K562 (cell line): ENCODE measurements at regions not wholly inside any gene's neighbourhood (a gene's known extent, or its start where the extent isn't known, plus 50 kb on each side); places are given as distances from the start of the nearest gene placed in this dataset.

Experiments
- ATAC-seq: fragments of 200-7000 bp; cut with Tn5 transposase; 3 replicates; pipeline ENCODE4 v1.9.1; 2020; ENCODE audit warnings: moderate library complexity
- BruUV-seq: library from RNA; stranded (reverse); fragments of 400-500 nt; replicated peaks from 2 replicates; lab custom pipeline; 2021; lab: Mats Ljungman, UMichigan
- CTCF ChIA-PET: fragments of 300-600 bp; formaldehyde crosslinking; extraction: SDS; loops from one replicate; lab custom pipeline; 2021; ENCODE audit warnings: low intra/inter-chr PET ratio; lab: Yijun Ruan, JAX
- POLR2A ChIA-PET: fragments of 300-600, 350-650 bp; sonication (Branson Sonifier 250); formaldehyde crosslinking; extraction: SDS; loops from one replicate; lab custom pipeline; 2021; ENCODE audit warnings: antibody characterized with exemption, inconsistent platforms; lab: Yijun Ruan, JAX
- DNase-seq, 4 experiments: peaks; one replicate each; pipeline versions ENCODE4 v3.0.0 to v3.0.0-alpha.2; 2011 to 2018; ENCODE audit warnings: low spot score in 3 of 4, mixed read lengths in 3 of 4; ENCODE audit errors: extremely low read depth in 1 of 4
- FAIRE-seq: peaks from 2 replicates; lab custom pipeline; 2011; peaks lifted over from hg19 to GRCh38; lab: Jason Lieb, UNC
- H2AFZ ChIP-seq: 2 replicates; pipeline ENCODE4 v1.6.0; 2011; ENCODE audit warnings: low read depth, low read length, control low read depth, inconsistent platforms
- H3K27ac ChIP-seq: fragments of 200-600 bp; 3 replicates; pipeline ENCODE4 v1.8.0; 2011; ENCODE audit warnings: low read depth, mild to moderate bottlenecking, control low read depth, inconsistent platforms, low read length, moderate library complexity, mixed read lengths; ENCODE audit errors: extremely low read depth
- H3K27me3 ChIP-seq, 2 experiments: fragments of 300-600 bp in 1 of 2; 2 replicates in 1 of 2; 3 replicates in 1 of 2; pipeline versions ENCODE4 v1.6.0 to v1.8.0; 2011; ENCODE audit warnings: inconsistent platforms in 2 of 2, low read length in 2 of 2, mild to moderate bottlenecking in 1 of 2, mixed read lengths in 1 of 2, moderate library complexity in 1 of 2; ENCODE audit not compliant: control insufficient read depth in 2 of 2, insufficient read depth in 2 of 2
- H3K36me3 ChIP-seq: fragments of 300-600 bp; 3 replicates; pipeline ENCODE4 v1.8.0; 2011; ENCODE audit warnings: mild to moderate bottlenecking, low read length, inconsistent platforms; ENCODE audit not compliant: control insufficient read depth, insufficient read depth
- H3K4me1 ChIP-seq, 2 experiments: fragments of 200-600 bp in 1 of 2; replicated peaks in 1 of 2; 2 replicates in 1 of 2; 3 replicates in 1 of 2; pipeline versions ENCODE4 v1.5.1 to v1.8.0; 2011; ENCODE audit warnings: inconsistent platforms in 2 of 2, low read length in 2 of 2, mild to moderate bottlenecking in 1 of 2, mixed read lengths in 1 of 2, moderate library complexity in 1 of 2; ENCODE audit not compliant: control insufficient read depth in 2 of 2, insufficient read depth in 2 of 2
- H3K4me2 ChIP-seq: 2 replicates; pipeline ENCODE4 v1.6.1; 2011; ENCODE audit warnings: low read length, control low read depth, inconsistent platforms, mixed read lengths; ENCODE audit not compliant: insufficient read depth
- H3K4me3 ChIP-seq: fragments of 200-600 bp; sonication (generic), shearing (Covaris generic); 2 replicates; pipeline ENCODE4 v1.5.1; 2016; ENCODE audit warnings: control low read depth, inconsistent platforms
- H3K79me2 ChIP-seq: fragments of 200-600 bp; 3 replicates; pipeline ENCODE4 v1.8.0; 2011; ENCODE audit warnings: low read length, inconsistent platforms; ENCODE audit not compliant: control insufficient read depth, insufficient read depth
- H3K9ac ChIP-seq, 2 experiments: 2 replicates each; pipeline versions ENCODE4 v1.6.0 to v1.6.1; 2011; ENCODE audit warnings: low read depth in 2 of 2, low read length in 2 of 2, control low read depth in 1 of 2, inconsistent platforms in 1 of 2, mild to moderate bottlenecking in 1 of 2, mixed read lengths in 1 of 2; ENCODE audit not compliant: insufficient read depth in 1 of 2
- H3K9me1 ChIP-seq: one replicate; pipeline ENCODE4 v1.6.0; 2011; ENCODE audit warnings: inconsistent platforms, mild to moderate bottlenecking, low read length, moderate library complexity; ENCODE audit not compliant: control insufficient read depth, insufficient read depth
- H3K9me3 ChIP-seq: replicated peaks from 2 replicates; pipeline ENCODE4 v1.5.1; 2011; ENCODE audit warnings: low read depth, low read length, inconsistent platforms; ENCODE audit not compliant: control insufficient read depth, insufficient read depth
- H4K20me1 ChIP-seq: replicated peaks from 2 replicates; pipeline ENCODE4 v1.6.1; 2011; ENCODE audit warnings: low read length, inconsistent platforms, mixed read lengths; ENCODE audit not compliant: control insufficient read depth, insufficient read depth
- FOXP1 ChIP-seq: sonication (generic); formaldehyde crosslinking; IDR thresholded peaks from 2 replicates; pipeline ENCODE4 v1.8.0; 2022; ENCODE audit warnings: mild to moderate bottlenecking, missing genetic modification reagents
- HNRNPUL1 ChIP-seq: fragments of 200-400 bp; formaldehyde crosslinking; IDR thresholded peaks from 2 replicates; pipeline ENCODE4 v1.6.1; 2017; ENCODE audit warnings: low read length
- NFE2L1 ChIP-seq: fragments of 450-650 bp; IDR thresholded peaks from 2 replicates; pipeline ENCODE4 v1.6.1; 2016; ENCODE audit warnings: missing genetic modification characterization, low read depth, mild to moderate bottlenecking, missing compliant biosample characterization, moderate library complexity, borderline replicate concordance
- PYGO2 ChIP-seq: fragments of 450-650 bp; IDR thresholded peaks from 2 replicates; pipeline ENCODE4 v1.6.1; 2016; ENCODE audit warnings: mild to moderate bottlenecking, missing genetic modification characterization, moderate library complexity, missing compliant biosample characterization
- SMARCE1 ChIP-seq: fragments of 450-650 bp; IDR thresholded peaks from 2 replicates; pipeline ENCODE4 v1.7.1; 2016; ENCODE audit warnings: mild to moderate bottlenecking
- WGBS: fragments of 100-300 bp; shearing (Covaris generic); methylation state at CpG from one replicate; pipeline ENCODE4 v1.1.6; 2016; ENCODE audit warnings: low coverage, mixed read lengths; ENCODE audit not compliant: insufficient coverage; ENCODE audit errors: missing lambda C conversion rate; 5-methylcytosine and 5-hydroxymethylcytosine counted together
- in situ Hi-C: fragments of 300-500 bp; cut with MboI; formaldehyde crosslinking; loops from 4 replicates; pipeline ENCODE4 v1.15.0; 2018; ENCODE audit warnings: inconsistent platforms, mixed read lengths
- intact Hi-C: fragments of 100-400 bp; cut with micrococcal nuclease; formaldehyde crosslinking; loops from 2 replicates; pipeline ENCODE4 v1.14.2; 2022
- TF ChIP-seq, protein P1 (sequence below): sonication (generic); formaldehyde crosslinking; IDR thresholded peaks from 2 replicates; pipeline ENCODE4 v1.4.0; 2020; ENCODE audit warnings: mild to moderate bottlenecking, missing genetic modification reagents
- TF ChIP-seq, protein P2 (sequence below): sonication (generic); formaldehyde crosslinking; IDR thresholded peaks from 2 replicates; pipeline ENCODE4 v1.8.1; 2023; ENCODE audit warnings: mild to moderate bottlenecking, missing genetic modification reagents

DNA sequence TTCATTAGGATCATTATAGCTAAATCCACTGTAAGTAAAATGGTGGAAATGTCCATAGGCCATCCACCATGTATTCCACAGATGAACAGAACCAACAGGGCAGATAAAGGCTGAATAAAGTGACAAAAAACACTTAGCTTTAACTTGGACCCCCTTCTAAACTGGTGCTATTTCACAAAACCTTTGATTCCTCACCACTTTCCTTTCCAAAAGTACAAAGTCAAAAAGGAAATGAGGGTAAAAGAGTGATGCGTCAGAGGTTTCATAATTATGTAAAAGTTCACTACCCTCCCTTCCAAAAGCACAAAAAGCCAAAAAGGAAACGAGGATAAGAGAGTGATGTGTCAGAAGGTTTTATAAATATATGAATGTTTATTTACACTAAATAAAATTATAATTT, 172.2 kb downstream of the TBX15 start:
- no TSS peak for BruUV-seq
- ChIA-PET POLR2A (no interaction called here), CTCF (no interaction called here)
- Histone ChIP-seq H3K9me1 (no peaks in the 10 kb centered on the region), H3K27ac (no peak overlapping the region), H4K20me1 (no peaks in the 10 kb centered on the region), H3K79me2 (no peaks in the 10 kb centered on the region), H3K27me3 (no peaks in the 10 kb centered on the region), H3K4me3 (no peak overlapping the region), H3K4me1 (no peaks in the 10 kb centered on the region), H3K9ac (no peak overlapping the region), H2AFZ (no peak overlapping the region), H3K36me3 (no peaks in the 10 kb centered on the region), H3K4me2 (no peak overlapping the region), H3K9me3 (no peaks in the 10 kb centered on the region)
- FAIRE-seq = no peak
- 0% methylated on average over 2 of the region's 2 CpGs for WGBS
- in situ Hi-C loops = no loop called here
- TF ChIP-seq, protein P1, sequence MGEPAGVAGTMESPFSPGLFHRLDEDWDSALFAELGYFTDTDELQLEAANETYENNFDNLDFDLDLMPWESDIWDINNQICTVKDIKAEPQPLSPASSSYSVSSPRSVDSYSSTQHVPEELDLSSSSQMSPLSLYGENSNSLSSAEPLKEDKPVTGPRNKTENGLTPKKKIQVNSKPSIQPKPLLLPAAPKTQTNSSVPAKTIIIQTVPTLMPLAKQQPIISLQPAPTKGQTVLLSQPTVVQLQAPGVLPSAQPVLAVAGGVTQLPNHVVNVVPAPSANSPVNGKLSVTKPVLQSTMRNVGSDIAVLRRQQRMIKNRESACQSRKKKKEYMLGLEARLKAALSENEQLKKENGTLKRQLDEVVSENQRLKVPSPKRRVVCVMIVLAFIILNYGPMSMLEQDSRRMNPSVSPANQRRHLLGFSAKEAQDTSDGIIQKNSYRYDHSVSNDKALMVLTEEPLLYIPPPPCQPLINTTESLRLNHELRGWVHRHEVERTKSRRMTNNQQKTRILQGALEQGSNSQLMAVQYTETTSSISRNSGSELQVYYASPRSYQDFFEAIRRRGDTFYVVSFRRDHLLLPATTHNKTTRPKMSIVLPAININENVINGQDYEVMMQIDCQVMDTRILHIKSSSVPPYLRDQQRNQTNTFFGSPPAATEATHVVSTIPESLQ (CRISPR knock-in tag) = no peak
- TF ChIP-seq FOXP1 (CRISPR knock-in tag) (no peak), PYGO2 (tag) (no peak), HNRNPUL1 (no peak), NFE2L1 (tag) (no peak), SMARCE1 (no peak)
- TF ChIP-seq, protein P2, sequence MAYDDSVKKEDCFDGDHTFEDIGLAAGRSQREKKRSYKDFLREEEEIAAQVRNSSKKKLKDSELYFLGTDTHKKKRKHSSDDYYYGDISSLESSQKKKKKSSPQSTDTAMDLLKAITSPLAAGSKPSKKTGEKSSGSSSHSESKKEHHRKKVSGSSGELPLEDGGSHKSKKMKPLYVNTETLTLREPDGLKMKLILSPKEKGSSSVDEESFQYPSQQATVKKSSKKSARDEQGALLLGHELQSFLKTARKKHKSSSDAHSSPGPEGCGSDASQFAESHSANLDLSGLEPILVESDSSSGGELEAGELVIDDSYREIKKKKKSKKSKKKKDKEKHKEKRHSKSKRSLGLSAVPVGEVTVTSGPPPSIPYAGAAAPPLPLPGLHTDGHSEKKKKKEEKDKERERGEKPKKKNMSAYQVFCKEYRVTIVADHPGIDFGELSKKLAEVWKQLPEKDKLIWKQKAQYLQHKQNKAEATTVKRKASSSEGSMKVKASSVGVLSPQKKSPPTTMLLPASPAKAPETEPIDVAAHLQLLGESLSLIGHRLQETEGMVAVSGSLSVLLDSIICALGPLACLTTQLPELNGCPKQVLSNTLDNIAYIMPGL (CRISPR knock-in tag) = no peak
- intact Hi-C loops = no loop called here
- DNase-seq = no peak
- ATAC-seq = no peak
